ENCODE measurements at regions not wholly inside any gene's neighbourhood (a gene's known extent, or its start where the extent isn't known, plus 50 kb on each side); places are given as distances from the start of the nearest gene placed in this dataset.

GRCh38 chr6:53411451-53411850 lies 62.7 kb upstream of the ELOVL5 start:
- H3K4me1 Mint-ChIP-seq, result peaks cover 9 to 10% of the 10 kb centered on the region in 2 experiments
- Histone ChIP-seq H3K23me2 (ENCODE audit: insufficient read length, low read depth, low read length, poor library complexity, severe bottlenecking) (no peaks in the 10 kb centered on the region), H3K27me3 (ENCODE audit: insufficient read depth, low read length) (no peaks in the 10 kb centered on the region), H3K79me2 (ENCODE audit: insufficient read depth, low read length) (no peaks in the 10 kb centered on the region), H3T11ph (ENCODE audit: low read length) (no peak overlapping the region), H3K56ac (ENCODE audit: insufficient read length, low read depth, low read length) (no peak overlapping the region), H4K8ac (replicated peaks; ENCODE audit: insufficient read length, low read depth, low read length) (no peak overlapping the region), H2BK120ac (ENCODE audit: low read depth, low read length, poor library complexity, severe bottlenecking) (no peak overlapping the region), H4K91ac (ENCODE audit: insufficient read length, low read depth, low read length) (no peak overlapping the region), H3K4me2 (ENCODE audit: insufficient read depth, insufficient read length, low read length) (no peak overlapping the region), H2AFZ (ENCODE audit: low read length) (no peak overlapping the region), H3K9ac (ENCODE audit: extremely low read depth, insufficient read length, low read length) (no peak overlapping the region), H3K14ac (ENCODE audit: insufficient read depth, low read length) (no peak overlapping the region), H2BK15ac (ENCODE audit: low read depth, low read length) (no peak overlapping the region), H4K20me1 (ENCODE audit: control insufficient read depth, insufficient read depth, insufficient read length) (no peaks in the 10 kb centered on the region), H2BK20ac (ENCODE audit: low read depth, low read length, poor library complexity, severe bottlenecking) (no peak overlapping the region), H3K27ac (ENCODE audit: insufficient read length, low read depth, low read length) (no peak overlapping the region), H3K79me1 (ENCODE audit: insufficient read depth, low read depth, low read length, poor library complexity, severe bottlenecking) (no peaks in the 10 kb centered on the region), H3K18ac (ENCODE audit: insufficient read length, low read depth, low read length) (no peak overlapping the region), H3K23ac (ENCODE audit: insufficient read length, low read depth, low read length) (no peak overlapping the region), H3K4ac (ENCODE audit: low read depth, low read length) (no peak overlapping the region), H3K9me3 (ENCODE audit: control insufficient read depth, low read depth, low read length) (no peaks in the 10 kb centered on the region), H2BK12ac (ENCODE audit: insufficient read length, low read depth, low read length) (no peak overlapping the region), H3K4me1 (ENCODE audit: insufficient read depth, low read length) (0 out of 2 replicates have a peak, but pooled peaks cover 3% of the 10 kb centered on the region), H2AK5ac (ENCODE audit: insufficient read length, low read length) (no peak overlapping the region), H4K5ac (ENCODE audit: insufficient read length, low read depth, low read length) (no peak overlapping the region), H2BK5ac (ENCODE audit: insufficient read length, low read length) (no peak overlapping the region)
- H3K9me3 Mint-ChIP-seq, result no peaks in the 10 kb centered on the region
- H3K4me3 Mint-ChIP-seq, result no peak overlapping the region
- DNase-seq, result no peak
- 0 out of 7 replicates have a peak overlapping the region, but pooled peaks of 1 of the 3 experiments have one; percentile 32 for H3K27ac Mint-ChIP-seq
- TF ChIP-seq CTCF (conservative IDR thresholded peaks at IDR 0.05), result no peak
- no peaks in the 10 kb centered on the region for H3K36me3 Mint-ChIP-seq (ENCODE audit: insufficient read depth in 1 of 3, low read depth in 3 of 3)
- no peaks in the 10 kb centered on the region; the same call in 1 of the 2 replicates for H3K27me3 Mint-ChIP-seq (ENCODE audit: low read depth)
- no CpG with 5 or more reads among the region's 2 CpGs for WGBS (ENCODE audit: extremely low coverage, insufficient read length, low lambda C conversion rate)

All from H9 (cell line).